HG02759 (cell line): ENCODE measurements at regions not wholly inside any gene's neighbourhood (a gene's known extent, or its start where the extent isn't known, plus 50 kb on each side); places are given as distances from the start of the nearest gene placed in this dataset.

Experiments
- ATAC-seq: cut with Tn5 transposase; IDR thresholded peaks from one replicate; pipeline ENCODE4 v1.9.1; 2021; ENCODE audit warnings: mild to moderate bottlenecking, moderate library complexity; ENCODE audit not compliant: unreplicated experiment

GRCh38 chr12:83414981-83415380 lies 728.3 kb downstream of the TMTC2 start:
- ATAC-seq = no peak

GRCh38 chr12:83408851-83409250 lies 722.1 kb downstream of the TMTC2 start:
- ATAC-seq = no peak

GRCh38 chr12:83408146-83408545 lies 721.4 kb downstream of the TMTC2 start:
- no peak for ATAC-seq

- no peak for ATAC-seq
These were observed 717.8 kb downstream of the TMTC2 start for GRCh38 chr12:83404521-83404920.

- ATAC-seq = no peak
These were observed 703.5 kb downstream of the TMTC2 start for GRCh38 chr12:83390186-83390585.

GRCh38 chr12:83389237-83389996 lies 702.7 kb downstream of the TMTC2 start:
- ATAC-seq = no peak

- ATAC-seq = no peak
These were observed 701.8 kb downstream of the TMTC2 start for GRCh38 chr12:83388551-83388950.

GRCh38 chr12:83386527-83387264 lies 700.0 kb downstream of the TMTC2 start:
- no peak for ATAC-seq

GRCh38 chr12:83378186-83378727 lies 691.6 kb downstream of the TMTC2 start:
- no peak for ATAC-seq

GRCh38 chr12:83365317-83365716 lies 678.6 kb downstream of the TMTC2 start:
- ATAC-seq = no peak

GRCh38 chr12:83361475-83361874 lies 674.8 kb downstream of the TMTC2 start:
- no peak for ATAC-seq

GRCh38 chr12:83361071-83361470 lies 674.4 kb downstream of the TMTC2 start:
- ATAC-seq = no peak

GRCh38 chr12:83349907-83350611 lies 663.4 kb downstream of the TMTC2 start:
- no peak for ATAC-seq

GRCh38 chr12:83346333-83346732 lies 659.6 kb downstream of the TMTC2 start:
- no peak for ATAC-seq

- no peak for ATAC-seq
These were observed 657.1 kb downstream of the TMTC2 start for GRCh38 chr12:83343767-83344166.

- no peak for ATAC-seq
These were observed 649.0 kb downstream of the TMTC2 start for GRCh38 chr12:83335748-83336147.

- ATAC-seq = no peak
These were observed 640.0 kb downstream of the TMTC2 start for GRCh38 chr12:83326666-83327065.

- ATAC-seq = no peak
These were observed 637.2 kb downstream of the TMTC2 start for GRCh38 chr12:83323866-83324265.

GRCh38 chr12:83322809-83323208 lies 636.1 kb downstream of the TMTC2 start:
- no peak for ATAC-seq

GRCh38 chr12:83321971-83322370 lies 635.3 kb downstream of the TMTC2 start:
- no peak for ATAC-seq

- ATAC-seq = no peak
These were observed 633.6 kb downstream of the TMTC2 start for GRCh38 chr12:83320350-83320749.
